Gastrocnemius medialis (tissue), 4 donors: ENCODE measurements at regions not wholly inside any gene's neighbourhood (a gene's known extent, or its start where the extent isn't known, plus 50 kb on each side); places are given as distances from the start of the nearest gene placed in this dataset.
"Not testable (repeated sequence)": the region's sequence is repeated elsewhere in the genome, so short reads cannot be mapped to it uniquely, and the experiment has no call there.

Experiments
- ATAC-seq, 2 donors: fragments of 150-250 bp; one replicate each; pipeline ENCODE4 v1.9.1; 2016
- DNase-seq, 2 donors: peaks; one replicate each; pipeline ENCODE4 v3.0.0-alpha.2; 2019
- H3K27ac ChIP-seq, 4 donors: fragments of 200-600 bp; sonication (generic); 1 replicate in 1 of 4; 2 replicates in 3 of 4; pipeline ENCODE4 v1.5.1; 2016 to 2018; ENCODE audit warnings: mild to moderate bottlenecking in 2 of 4, moderate library complexity in 1 of 4
- H3K27me3 ChIP-seq, 3 donors: fragments of 200-600 bp; sonication (generic) in 2 of 3; 1 replicate in 1 of 3; 2 replicates in 2 of 3; pipeline versions ENCODE4 v1.5.1 to v1.6.0; 2016 to 2019; ENCODE audit warnings: mild to moderate bottlenecking in 1 of 3, moderate library complexity in 1 of 3
- H3K36me3 ChIP-seq, 2 donors: fragments of 200-600 bp; sonication (generic) in 1 of 2; one replicate each; pipeline ENCODE4 v1.5.1; 2017 to 2018
- H3K4me1 ChIP-seq, 2 donors: fragments of 200-600 bp; sonication (generic) in 1 of 2; one replicate each; pipeline ENCODE4 v1.5.1; 2016 to 2017; ENCODE audit warnings: mild to moderate bottlenecking in 2 of 2
- H3K4me3 ChIP-seq, 4 donors: fragments of 200-600 bp; sonication (generic) in 3 of 4; 1 replicate in 1 of 4; 2 replicates in 3 of 4; pipeline ENCODE4 v1.5.1; 2016 to 2019; ENCODE audit warnings: mild to moderate bottlenecking in 2 of 4
- H3K9me3 ChIP-seq, 3 donors: fragments of 200-600 bp; sonication (generic) in 2 of 3; 1 replicate in 1 of 3; 2 replicates in 2 of 3; pipeline ENCODE4 v1.5.1; 2016 to 2019
- POLR2A ChIP-seq, 2 donors: fragments of 450-650 bp; IDR thresholded peaks; one replicate each; pipeline ENCODE4 v1.6.1; 2017; ENCODE audit warnings: antibody characterized with exemption in 2 of 2, mild to moderate bottlenecking in 2 of 2, moderate library complexity in 2 of 2
- in situ Hi-C, 4 donors: fragments of 200-750 bp; cut with MboI; loops; one replicate each; pipeline versions ENCODE4 v1.15.0 to v1.8.0; 2017; ENCODE audit warnings: low sequenced_read_pairs in 4 of 4
- intact Hi-C: fragments of 100-400 bp; cut with DNase I; formaldehyde crosslinking; loops from one replicate; pipeline ENCODE4 v1.15.1; 2023; ENCODE audit warnings: low total_unique reads
- TF ChIP-seq, protein P1 (sequence below), 5 experiments: fragments of 450-650 bp in 3 of 5; fragments of 200-600 bp in 2 of 5; sonication (generic) in 2 of 5; IDR thresholded peaks in 4 of 5; conservative IDR thresholded peaks in 1 of 5; 1 replicate in 4 of 5; 2 replicates in 1 of 5; pipeline ENCODE4 v1.5.1; 2016 to 2019; ENCODE audit warnings: antibody characterized with exemption in 5 of 5, mild to moderate bottlenecking in 3 of 5, moderate library complexity in 3 of 5

DNA sequence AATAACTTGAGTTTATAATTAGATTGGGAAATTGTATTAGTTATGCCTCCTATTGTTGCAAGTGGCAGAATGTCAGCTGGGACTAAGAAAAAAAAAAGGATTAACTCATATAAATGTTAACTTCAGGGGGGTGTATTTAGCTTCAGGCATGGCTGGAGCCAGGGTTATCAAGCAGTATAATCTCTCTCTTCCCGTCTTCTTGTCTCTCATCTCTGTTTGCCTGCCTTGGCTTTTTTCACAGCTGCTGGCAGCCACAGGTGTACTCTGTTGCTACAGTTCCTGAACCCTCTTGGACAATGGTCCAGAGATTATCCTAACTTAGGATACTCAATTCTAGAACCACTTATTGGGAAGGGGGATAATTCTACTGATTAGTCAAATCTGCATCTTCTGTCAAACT is 370.7 kb upstream of the MEX3C start:
- H3K4me3 ChIP-seq = no peak overlapping the region

DNA sequence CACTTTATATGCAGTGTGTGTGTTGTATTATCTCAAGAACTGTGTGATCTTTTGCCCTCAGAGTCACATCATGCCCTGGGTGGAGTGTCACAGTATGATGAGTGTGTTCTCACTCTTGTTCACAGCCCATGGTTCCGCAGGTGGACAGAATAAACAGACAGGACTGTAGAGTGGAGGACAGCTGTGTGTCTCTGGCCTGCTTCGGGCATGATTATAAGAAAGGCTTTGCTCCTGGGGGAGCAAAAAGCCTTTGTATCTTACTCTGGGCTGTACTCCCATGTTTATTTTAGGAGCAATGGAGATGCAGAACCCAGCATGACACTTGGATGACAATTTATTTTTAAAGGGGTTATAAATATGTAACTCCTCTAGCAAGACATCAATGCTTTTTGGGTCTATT is 371.7 kb upstream of the MEX3C start:
- Histone ChIP-seq H3K9me3 (no peaks in the 10 kb centered on the region), H3K36me3 (no peaks in the 10 kb centered on the region), H3K4me3 (no peak overlapping the region), H3K4me1 (peaks cover 8 to 19% of the 10 kb centered on the region in 2 donors), H3K27me3 (no peaks in the 10 kb centered on the region), H3K27ac (no peak overlapping the region)
- DNase-seq = no peak
- no peak for TF ChIP-seq POLR2A (IDR thresholded peaks at IDR 0.05)
- TF ChIP-seq, protein P1, sequence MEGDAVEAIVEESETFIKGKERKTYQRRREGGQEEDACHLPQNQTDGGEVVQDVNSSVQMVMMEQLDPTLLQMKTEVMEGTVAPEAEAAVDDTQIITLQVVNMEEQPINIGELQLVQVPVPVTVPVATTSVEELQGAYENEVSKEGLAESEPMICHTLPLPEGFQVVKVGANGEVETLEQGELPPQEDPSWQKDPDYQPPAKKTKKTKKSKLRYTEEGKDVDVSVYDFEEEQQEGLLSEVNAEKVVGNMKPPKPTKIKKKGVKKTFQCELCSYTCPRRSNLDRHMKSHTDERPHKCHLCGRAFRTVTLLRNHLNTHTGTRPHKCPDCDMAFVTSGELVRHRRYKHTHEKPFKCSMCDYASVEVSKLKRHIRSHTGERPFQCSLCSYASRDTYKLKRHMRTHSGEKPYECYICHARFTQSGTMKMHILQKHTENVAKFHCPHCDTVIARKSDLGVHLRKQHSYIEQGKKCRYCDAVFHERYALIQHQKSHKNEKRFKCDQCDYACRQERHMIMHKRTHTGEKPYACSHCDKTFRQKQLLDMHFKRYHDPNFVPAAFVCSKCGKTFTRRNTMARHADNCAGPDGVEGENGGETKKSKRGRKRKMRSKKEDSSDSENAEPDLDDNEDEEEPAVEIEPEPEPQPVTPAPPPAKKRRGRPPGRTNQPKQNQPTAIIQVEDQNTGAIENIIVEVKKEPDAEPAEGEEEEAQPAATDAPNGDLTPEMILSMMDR (IDR thresholded peaks at IDR 0.05 in 4 of 5, conservative IDR thresholded peaks at IDR 0.05 in 1 of 5) = no peak
- intact Hi-C loops (no loop called here), in situ Hi-C loops (no loop called here)
- ATAC-seq = no peak

More for the DNA sequence above, 370.7 kb upstream of the MEX3C start:
- ATAC-seq (no peak), DNase-seq (no peak)
- H3K27ac ChIP-seq = no peak overlapping the region
- H3K36me3 ChIP-seq = no peaks in the 10 kb centered on the region
- no peak for TF ChIP-seq POLR2A (IDR thresholded peaks at IDR 0.05)
- TF ChIP-seq, protein P1 (IDR thresholded peaks at IDR 0.05 in 4 of 5, conservative IDR thresholded peaks at IDR 0.05 in 1 of 5) = no peak
- in situ Hi-C loops (no loop called here), intact Hi-C loops (no loop called here)
- H3K4me1 ChIP-seq = peaks cover 8 to 19% of the 10 kb centered on the region in 2 donors
- H3K9me3 ChIP-seq = no peaks in the 10 kb centered on the region
- no peaks in the 10 kb centered on the region for H3K27me3 ChIP-seq

DNA sequence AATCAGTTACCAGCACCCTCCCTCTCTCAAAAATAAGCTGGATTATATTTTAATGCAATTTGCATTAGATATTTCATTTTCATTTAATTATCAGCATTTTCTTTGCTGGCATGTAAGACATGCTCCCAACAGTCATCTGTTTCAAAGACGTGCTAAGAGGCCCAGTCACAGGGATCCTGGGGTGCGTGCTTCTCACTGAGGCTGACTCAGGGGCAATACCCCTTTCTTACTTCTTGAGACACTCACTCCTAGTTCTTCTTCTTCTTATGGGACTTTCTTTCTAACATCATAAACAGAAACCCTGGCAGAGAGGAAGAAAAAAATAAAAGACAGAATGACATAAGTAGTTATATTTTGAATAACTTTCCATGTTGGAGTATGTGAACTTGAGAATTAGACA is 372.1 kb upstream of the MEX3C start:
- Histone ChIP-seq H3K9me3 (no peaks in the 10 kb centered on the region), H3K36me3 (no peaks in the 10 kb centered on the region), H3K4me3 (no peak overlapping the region), H3K4me1 (peaks cover 8 to 19% of the 10 kb centered on the region in 2 donors), H3K27me3 (no peaks in the 10 kb centered on the region), H3K27ac (no peak overlapping the region)
- TF ChIP-seq POLR2A (IDR thresholded peaks at IDR 0.05) = no peak
- TF ChIP-seq, protein P1 (IDR thresholded peaks at IDR 0.05 in 4 of 5, conservative IDR thresholded peaks at IDR 0.05 in 1 of 5) = no peak
- no peak for ATAC-seq
- in situ Hi-C loops = no loop called here
- DNase-seq = no peak
- intact Hi-C loops = no loop called here

DNA sequence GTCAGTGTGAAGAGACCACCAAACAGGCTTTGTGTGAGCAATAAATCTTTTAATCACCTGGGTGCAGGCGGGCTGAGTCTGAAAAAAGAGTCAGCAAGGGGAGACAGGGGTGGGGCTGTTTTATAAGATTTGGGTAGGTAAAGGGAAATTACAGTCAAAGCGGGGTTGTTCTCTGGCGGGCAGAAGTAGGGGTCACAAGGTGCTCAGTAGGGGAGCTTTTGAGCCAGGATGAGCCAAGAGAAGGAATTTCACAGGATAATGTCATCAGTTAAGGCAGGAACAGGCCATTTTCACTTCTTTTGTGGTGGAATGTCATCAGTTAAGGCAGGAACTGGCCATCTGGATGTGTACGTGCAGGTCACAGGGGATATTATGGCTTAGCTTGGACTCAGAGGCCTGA is 372.6 kb upstream of the MEX3C start:
- H3K27ac ChIP-seq, intact Hi-C loops, H3K4me3 ChIP-seq, H3K9me3 ChIP-seq, ATAC-seq, in situ Hi-C loops, DNase-seq, H3K27me3 ChIP-seq, H3K36me3 ChIP-seq: not testable (repeated sequence)
- H3K4me1 ChIP-seq = peaks cover 8 to 19% of the 10 kb centered on the region in 2 donors

DNA sequence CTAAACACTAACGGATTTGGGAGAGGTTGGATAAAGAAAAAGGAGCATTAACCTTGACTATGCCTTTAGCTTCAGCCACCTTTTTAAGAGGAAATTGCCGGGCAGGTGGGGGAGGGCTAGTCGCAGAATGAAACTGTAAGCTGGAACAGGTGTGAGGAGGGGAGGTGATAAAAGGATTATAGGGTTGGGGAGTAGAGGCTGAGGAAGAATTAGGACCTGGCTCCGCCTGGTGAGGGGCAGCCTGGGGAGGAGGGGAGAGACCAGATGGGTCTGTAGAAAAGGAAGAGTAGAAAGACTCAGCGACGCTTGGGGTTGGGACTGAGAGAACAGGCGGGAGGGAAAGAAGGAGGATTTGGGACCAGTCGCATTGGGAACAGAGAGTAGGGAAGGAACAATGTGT is 376.4 kb upstream of the MEX3C start:
- ATAC-seq, intact Hi-C loops: not testable (repeated sequence)

DNA sequence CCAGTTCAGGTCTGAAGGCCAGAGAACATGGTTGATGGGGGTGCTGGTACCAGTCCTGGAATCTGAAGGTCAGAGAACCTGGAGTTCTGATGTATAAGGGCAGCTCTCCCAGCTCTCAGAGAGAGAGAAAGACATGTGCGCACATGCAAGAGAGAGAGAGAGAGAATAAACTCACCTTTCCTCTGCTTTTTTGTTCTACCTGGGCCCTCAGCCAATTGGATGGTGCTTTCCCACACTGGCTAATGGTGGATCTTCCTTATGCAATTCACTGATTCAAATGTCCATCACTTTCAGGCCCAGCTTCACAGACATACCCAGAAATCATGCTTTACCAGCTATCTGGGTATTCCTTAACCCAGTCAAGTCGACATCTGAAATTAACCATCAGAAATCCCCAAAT is 377.7 kb upstream of the MEX3C start:
- H3K27me3 ChIP-seq = no peaks in the 10 kb centered on the region
- in situ Hi-C loops (no loop called here), intact Hi-C loops (no loop called here)
- H3K4me1 ChIP-seq = no peaks in the 10 kb centered on the region
- no peaks in the 10 kb centered on the region for H3K36me3 ChIP-seq
- no peaks in the 10 kb centered on the region for H3K9me3 ChIP-seq
- ATAC-seq (no peak), DNase-seq (no peak)
- no peak for TF ChIP-seq POLR2A (IDR thresholded peaks at IDR 0.05)
- TF ChIP-seq, protein P1 (IDR thresholded peaks at IDR 0.05 in 4 of 5, conservative IDR thresholded peaks at IDR 0.05 in 1 of 5) = no peak
- H3K4me3 ChIP-seq = no peak overlapping the region
- no peak overlapping the region for H3K27ac ChIP-seq

More for the DNA sequence above, 376.4 kb upstream of the MEX3C start:
- H3K36me3 ChIP-seq, H3K27ac ChIP-seq, in situ Hi-C loops, H3K9me3 ChIP-seq, H3K4me3 ChIP-seq, DNase-seq, H3K27me3 ChIP-seq: not testable (repeated sequence)
- H3K4me1 ChIP-seq = peaks cover 8 to 11% of the 10 kb centered on the region in 2 donors
